ENCODE measurements at regions not wholly inside any gene's neighbourhood (a gene's known extent, or its start where the extent isn't known, plus 50 kb on each side); places are given as distances from the start of the nearest gene placed in this dataset.

DNA sequence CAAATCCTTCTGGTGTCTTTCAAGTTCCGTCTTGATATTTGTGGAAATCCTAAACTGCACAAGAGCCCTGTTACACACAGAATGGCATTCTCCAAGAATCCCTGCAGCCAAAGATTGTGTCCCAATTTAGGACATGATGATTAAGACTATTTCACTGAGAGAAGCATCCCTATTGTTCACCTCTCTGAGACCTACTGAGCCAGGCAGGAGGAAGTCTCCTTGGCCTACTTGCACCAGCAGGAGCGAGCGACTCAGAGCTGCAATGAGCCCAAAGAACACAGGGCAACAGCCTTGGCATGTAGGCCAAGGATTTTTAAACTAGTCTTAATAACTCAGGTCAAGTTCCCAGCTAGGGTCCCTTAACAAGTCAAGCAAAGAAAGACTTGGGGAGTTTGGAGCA is 79.4 kb upstream of the RUNX1 start:
- DNase-seq (ENCODE audit: low read depth), result no peak

DNA sequence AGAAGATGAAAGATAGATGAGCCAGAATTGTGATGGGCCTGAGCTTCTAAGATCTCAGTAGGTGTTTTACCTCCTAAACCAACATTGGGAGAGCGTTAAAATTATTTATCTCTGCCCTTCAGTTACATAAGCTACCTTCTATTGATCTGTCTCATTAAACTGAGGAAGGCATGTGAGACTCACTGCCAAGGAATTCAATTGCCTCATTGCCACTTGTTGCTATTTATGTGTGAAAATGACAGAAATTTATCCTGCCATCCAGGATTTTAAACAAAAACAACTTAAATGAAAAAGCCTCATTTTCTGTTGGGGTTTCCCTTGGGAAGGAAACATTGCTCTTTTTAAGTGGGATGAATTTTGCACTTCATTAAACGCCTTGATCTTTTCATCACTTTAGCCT is 78.7 kb upstream of the RUNX1 start:
- no peak for DNase-seq (ENCODE audit: low read depth)

DNA sequence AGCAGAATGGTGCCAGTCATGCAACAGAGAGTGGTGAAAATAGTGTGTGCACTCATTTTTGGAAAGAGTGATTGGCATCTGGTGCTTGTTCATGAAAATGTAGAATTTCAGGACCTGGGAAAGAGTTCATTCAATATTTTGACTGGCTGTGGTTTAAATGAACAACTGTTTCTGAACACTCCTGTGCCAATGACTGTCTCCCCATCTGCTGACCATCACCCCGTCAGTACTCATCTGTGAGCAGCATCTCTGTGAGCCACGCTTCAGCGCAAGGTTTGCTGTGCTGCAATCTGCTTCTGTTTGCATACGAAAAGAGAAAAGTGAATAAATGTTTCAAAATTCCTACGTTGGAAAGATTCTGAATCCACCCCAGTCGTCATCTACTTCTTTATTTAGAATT is 77.9 kb upstream of the RUNX1 start:
- DNase-seq (ENCODE audit: low read depth), result no peak

DNA sequence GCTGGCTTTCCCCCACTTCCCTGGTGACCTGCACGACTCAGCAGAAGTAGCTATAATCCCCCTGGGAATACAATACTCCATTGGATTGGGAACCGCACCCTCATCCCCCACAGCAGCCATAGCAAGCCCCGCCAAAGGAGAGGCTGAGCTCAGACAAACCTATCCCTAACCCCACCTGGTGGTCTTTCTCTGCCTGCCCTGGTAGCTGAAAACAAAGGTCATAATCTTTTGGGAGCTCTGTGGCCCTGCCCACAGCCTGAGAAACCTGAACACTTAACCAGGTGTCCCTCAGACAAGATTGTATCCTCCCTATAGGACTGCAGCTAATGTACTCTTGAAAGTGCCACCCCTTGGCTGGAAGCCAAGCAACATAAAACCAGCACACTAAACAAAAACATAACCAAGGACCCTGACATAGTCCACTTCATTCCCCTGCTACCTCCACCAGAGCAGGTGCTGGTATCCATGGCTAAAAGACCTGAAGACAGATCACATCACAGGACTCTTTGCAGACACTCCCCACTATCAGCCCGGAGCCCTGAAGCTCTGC is 71.6 kb upstream of the RUNX1 start:
- DNase-seq (ENCODE audit: low read depth), result no peak

DNA sequence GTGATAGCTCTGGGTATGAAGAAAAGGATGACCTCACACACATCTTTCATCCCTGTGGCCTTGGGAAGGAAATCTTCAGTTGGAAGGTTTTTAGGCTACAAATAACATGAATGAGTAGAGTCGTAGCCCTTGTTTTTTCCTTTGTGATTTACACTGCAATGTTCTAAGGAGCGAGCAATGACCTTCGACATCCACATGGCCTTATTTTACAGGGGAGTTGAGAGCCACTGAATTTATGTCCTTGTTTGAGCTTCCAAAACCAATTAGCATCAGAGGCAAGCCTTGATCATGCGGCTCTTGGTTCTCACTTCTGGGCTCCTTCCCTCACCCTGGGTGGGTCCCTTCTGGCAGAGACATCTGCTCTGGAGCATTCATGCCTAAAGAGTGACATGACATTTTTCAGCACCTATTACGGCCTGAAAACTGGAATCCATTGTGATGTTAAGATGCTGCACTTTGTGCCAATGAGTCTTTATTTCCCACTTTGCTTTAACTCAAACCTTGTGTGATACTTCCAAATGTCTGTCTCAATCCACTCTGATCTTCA is 70.5 kb upstream of the RUNX1 start:
- no peak for DNase-seq (ENCODE audit: low read depth)

DNA sequence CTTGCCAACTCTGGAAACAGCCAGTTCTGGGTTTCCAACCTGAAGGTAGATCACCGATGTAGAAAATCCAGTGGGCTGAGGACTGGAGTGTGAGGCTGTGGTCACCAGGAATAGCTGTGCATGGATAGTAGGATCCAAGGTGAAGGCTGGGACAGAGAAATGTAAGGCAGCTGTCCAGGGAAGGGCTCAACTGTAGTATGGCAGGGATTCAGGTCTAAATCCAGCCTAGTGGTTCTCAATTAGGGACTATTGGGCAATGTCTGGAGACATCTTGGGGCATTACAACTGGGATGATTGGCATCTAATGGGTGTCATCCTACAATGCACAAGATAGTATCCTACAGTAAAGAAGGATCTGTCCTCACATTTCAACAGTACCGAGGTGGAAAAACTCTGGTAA is 67.7 kb upstream of the RUNX1 start:
- no peak for DNase-seq (ENCODE audit: low read depth)

DNA sequence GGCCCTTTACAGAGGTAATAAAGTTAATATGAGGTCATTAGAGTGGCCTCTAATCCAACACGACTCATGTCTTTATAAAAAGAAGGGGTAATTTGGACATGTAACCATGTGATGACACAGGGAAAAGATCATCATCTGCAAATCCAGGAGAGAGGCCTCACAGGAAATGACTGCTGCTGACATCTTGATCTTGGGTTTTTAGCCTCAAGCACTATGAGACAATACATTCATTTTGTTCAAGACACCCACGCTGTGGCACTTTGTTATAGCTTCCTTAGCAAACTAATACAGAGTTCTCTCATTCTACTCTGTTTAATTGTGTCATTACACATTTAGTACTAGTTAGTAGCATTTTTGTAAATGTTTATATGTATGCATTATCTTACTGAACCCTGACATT is 64.0 kb upstream of the RUNX1 start:
- DNase-seq (ENCODE audit: low read depth), result no peak

DNA sequence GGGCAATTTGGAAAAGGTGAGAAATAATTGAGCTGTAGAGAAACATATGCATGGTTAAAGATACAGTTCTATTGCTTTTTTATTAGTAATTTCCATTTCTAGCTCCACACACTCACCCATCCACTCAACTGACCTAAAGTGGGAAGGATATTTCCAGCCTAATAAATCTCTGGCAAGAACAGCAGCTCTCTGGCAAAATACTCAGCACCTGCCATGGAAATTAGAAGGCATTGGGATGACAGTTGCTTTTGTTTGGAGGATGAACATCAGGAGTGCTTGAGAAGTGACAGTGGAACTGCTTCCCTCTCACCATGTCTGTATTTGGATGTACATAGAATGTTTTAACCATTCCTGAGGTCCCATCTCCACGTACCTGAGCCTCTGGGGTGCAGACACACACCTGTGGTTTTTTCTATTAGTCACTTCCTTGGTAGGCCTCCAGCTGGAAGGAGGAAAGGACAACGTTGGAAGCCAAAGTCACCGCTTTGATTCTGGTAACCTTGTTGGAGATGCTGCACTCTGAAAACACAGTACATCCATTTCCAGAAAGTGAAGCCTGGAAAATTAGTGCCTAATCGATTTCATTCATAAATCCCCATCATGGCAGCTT is 62.3 kb upstream of the RUNX1 start:
- DNase-seq (ENCODE audit: low read depth), result no peak

DNA sequence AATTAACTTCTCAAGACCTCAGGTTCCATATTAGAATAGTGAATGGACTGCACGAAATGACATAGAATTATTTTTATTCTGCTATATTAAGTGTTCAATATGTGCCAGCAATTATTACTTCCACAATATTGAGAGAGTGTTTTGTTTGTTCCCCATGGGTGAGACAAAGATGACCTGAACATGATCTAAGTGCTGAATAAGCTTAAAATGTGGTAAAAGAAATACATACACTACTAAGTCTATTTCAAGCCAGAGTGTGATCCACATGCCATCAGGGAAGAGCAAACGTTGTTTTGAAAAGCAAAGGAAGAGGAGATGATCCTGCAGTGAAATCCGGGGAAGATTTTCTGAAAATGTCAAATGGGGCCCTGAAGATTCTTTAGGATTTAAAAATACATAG is 59.8 kb upstream of the RUNX1 start:
- no peak for DNase-seq (ENCODE audit: low read depth)

DNA sequence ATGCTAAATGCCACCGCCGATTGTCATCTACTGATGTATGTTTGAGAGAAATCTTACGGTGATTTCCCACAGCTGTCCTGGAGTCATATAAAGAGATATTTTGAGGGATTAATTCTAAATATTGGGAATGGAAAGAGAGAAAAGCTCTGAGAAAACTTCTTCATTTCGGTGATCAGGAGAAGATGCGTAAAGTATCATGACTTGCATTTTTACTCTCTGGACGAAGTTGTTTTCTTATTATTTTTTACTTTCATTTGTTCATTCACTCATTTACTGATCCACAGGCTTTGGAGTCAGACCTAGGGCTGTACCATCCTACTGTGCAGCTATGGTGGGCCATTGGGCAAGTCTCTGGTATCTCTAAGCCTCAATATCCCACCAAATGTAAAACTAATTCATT is 58.4 kb upstream of the RUNX1 start:
- DNase-seq (ENCODE audit: low read depth), result no peak

DNA sequence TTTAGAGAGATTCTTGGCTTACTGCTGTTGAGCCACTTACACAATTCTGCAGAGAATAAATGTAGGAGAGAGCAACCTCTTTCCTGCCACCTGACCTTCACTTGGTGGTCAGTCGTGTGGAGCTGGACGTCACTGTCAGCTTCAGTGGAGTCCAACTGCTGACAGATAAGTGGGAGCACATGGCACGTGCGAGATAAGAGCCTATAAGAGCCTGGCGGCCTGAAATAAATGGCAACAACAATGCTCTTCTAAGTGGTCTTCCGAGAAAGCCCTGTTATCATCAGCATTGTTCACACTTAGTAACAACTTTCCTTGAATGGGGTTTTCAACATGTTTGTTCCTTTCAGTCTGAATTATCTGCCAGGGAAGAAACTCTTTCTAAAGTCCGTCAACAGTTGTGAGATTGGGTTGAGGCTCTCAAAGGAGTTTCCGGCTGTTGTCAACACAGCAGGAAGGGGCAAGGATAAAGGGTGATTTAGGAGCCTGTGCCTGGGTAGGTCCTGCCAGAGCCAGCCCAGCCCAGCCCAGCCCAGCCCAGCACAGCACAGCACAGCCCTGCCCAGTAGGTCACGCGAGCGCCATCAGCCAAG is 57.2 kb upstream of the RUNX1 start:
- no peak for DNase-seq (ENCODE audit: low read depth)

DNA sequence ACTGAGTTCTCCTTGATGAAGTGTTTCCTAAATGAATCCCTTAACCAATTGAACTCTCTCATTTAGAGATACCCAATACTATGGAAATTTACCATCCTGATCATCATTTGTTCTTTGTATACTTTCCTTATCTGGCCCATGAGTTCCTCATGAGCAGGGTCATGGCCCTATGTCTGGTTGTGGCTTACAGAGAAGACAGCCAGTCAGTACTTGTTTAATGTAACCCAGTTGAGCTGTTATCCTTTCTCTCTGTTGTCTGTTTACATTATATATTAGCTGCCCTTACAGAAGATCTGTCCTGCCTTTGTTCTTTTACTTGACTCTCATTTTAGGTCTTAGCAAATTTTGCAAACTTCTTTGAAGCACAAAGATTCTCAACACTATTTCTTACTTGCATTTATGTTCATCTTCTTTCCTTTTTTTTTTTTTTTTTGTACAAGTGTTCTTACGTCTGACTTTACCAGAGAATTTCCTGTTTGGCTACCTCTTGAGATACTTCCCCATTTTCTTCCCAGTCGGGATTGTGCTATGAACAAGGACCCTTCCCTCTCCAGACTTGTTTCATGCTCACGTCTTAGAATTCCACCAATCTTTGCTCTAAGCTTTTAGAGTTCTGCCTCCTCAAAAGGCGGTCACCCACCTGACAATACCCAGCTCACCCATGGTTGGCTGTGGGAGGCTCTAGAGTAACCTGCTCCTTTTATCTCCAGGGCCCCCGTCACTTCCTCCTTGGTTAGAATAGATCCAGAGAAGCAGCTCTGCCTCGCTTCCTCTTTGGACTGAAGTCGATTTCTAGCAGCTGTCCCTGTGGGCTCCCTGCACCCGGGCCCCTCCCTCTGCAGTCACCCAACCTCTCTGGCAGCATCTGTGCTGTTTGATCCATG is 53.6 kb upstream of the RUNX1 start:
- no peak for DNase-seq (ENCODE audit: low read depth)

DNA sequence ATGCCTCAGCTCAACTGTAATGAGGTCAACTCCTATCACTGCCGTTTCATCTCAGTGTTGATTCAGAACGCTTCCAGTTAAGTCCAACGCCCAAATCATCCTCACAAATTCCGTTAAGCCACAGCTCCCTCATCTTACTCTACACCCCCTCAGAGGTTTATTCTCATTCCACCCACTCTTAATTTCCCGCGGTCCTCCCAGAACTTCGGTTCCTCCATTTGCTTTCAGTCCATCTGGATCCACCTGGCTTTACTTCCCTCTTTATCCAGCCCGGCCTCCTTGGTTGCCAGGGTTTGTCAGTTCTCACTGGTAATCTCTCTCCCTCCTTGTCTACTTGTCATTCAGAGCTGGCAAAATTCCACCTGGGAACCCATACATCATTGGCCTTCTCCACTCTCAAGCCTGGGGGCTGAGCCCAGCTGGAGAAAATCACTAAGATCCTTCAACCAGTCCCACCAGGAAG is 51.3 kb upstream of the RUNX1 start:
- DNase-seq (ENCODE audit: low read depth), result no peak

DNA sequence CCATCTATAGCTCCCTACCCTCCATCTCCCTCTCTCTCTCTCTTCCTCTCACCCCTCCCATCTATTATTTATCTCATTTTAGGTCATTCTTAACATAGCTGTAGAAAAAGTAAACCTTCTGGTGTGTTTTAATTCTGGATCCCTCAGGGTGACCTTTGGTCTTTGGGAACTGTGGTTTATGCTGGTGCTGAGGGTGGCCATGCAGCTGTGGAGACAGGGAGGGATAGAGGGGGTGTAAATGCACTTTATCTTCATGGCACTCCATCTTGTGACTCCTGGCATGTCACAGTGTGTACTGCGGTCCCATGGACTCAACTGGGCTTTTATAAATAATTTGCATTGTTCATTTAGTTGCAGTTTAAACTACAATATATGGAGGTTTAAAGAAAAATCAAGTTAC is 50.2 kb upstream of the RUNX1 start:
- no peak for DNase-seq (ENCODE audit: low read depth)
